NB4 (cell line): ENCODE measurements at regions not wholly inside any gene's neighbourhood (a gene's known extent, or its start where the extent isn't known, plus 50 kb on each side); places are given as distances from the start of the nearest gene placed in this dataset.

ENCODE experiments used
- POLR2A ChIP-seq: IDR thresholded peaks from 2 replicates; pipeline ENCODE4 v1.6.1; 2011; ENCODE audit warnings: mild to moderate bottlenecking; ENCODE audit not compliant: insufficient read length; ENCODE audit errors: extremely low read depth
- TF ChIP-seq, protein P1 (sequence below): IDR thresholded peaks from one replicate; pipeline ENCODE4 v1.5.1; 2012; ENCODE audit warnings: low read depth, low read length

DNA sequence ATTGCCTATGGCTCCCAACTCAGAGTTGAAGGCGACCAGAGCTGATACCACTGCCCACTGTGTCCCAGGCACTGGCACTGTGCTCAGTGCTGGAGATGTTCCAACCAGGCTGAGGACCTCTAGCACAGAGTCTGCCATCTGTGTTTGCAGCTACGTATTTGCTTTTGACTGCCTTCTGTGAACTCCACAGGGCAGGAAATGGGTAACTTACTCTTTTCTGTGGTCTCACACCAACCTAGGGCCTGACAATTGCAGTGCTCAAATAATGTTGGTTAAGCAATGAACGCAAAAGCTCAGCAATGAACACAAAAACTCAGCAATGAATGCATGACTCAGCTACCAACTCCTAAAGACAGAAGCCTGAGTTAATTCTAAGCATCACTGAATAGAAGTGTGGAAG is 202.8 kb downstream of the NUAK1 start:
- TF ChIP-seq, protein P1, sequence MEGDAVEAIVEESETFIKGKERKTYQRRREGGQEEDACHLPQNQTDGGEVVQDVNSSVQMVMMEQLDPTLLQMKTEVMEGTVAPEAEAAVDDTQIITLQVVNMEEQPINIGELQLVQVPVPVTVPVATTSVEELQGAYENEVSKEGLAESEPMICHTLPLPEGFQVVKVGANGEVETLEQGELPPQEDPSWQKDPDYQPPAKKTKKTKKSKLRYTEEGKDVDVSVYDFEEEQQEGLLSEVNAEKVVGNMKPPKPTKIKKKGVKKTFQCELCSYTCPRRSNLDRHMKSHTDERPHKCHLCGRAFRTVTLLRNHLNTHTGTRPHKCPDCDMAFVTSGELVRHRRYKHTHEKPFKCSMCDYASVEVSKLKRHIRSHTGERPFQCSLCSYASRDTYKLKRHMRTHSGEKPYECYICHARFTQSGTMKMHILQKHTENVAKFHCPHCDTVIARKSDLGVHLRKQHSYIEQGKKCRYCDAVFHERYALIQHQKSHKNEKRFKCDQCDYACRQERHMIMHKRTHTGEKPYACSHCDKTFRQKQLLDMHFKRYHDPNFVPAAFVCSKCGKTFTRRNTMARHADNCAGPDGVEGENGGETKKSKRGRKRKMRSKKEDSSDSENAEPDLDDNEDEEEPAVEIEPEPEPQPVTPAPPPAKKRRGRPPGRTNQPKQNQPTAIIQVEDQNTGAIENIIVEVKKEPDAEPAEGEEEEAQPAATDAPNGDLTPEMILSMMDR = no peak
- TF ChIP-seq POLR2A = no peak
